CD1c-positive myeloid dendritic cell (primary cell): ENCODE measurements at regions not wholly inside any gene's neighbourhood (a gene's known extent, or its start where the extent isn't known, plus 50 kb on each side); places are given as distances from the start of the nearest gene placed in this dataset.
"Not testable (repeated sequence)": the region's sequence is repeated elsewhere in the genome, so short reads cannot be mapped to it uniquely, and the experiment has no call there.

Experiments
- DNase-seq: peaks from one replicate; pipeline ENCODE4 v3.0.0-alpha.2; 2016; ENCODE audit errors: extremely low spot score

DNA sequence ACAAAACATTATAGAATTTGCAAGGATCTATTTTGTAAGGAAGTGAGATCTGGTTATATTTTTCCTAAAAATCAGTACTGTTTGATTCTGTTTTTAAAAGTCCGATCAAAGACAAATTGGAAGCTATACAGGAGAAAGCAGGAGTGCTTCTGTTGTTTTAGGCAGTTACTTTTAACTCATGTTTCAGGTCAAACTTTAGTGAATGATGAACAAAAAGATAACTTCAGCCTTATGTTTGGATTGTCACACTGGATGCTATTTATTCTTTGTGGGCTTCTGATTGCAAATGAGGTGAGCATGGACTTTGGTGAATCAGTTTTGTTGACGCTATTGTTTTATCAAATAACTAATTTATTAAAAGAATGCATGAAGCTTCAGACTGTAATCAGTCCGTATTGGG lies 228.7 kb upstream of the SLC35B3 start:
- DNase-seq, result no peak

DNA sequence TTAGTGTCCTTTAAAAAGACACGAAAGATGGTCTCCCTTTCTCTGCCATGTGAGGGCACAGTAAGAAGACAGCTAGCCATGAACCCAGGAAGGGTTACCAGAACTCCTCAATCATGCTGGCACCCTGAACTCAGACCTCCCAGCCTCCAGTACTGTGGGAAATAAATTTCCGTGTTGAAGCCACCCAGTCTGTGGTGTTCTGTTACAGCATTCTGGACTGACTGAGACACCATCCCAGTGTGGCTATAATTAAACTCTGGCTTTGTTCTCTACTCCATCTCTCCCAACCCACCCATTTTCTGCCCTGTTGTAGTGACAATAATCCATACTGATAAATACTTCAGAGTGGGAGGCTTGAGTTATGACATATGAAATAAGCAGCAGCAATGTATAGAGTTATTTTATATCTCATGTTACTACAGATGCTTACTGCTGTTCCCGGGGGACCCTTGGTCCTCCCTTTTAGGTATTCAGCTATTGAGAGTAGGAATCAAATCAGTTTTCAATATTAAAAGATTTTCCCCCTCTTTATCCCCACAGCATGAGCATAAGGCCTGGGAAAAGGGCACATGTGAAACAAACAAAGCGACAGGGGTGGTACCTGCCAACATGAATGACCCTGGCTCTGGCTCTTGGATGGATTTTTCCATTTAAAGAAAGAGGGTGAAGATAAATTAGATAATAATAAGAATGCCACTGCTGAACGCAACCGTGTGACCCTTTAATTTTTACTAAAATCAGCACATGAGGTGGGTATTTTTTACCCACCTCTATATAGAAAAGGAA lies 224.3 kb upstream of the SLC35B3 start:
- no peak for DNase-seq

DNA sequence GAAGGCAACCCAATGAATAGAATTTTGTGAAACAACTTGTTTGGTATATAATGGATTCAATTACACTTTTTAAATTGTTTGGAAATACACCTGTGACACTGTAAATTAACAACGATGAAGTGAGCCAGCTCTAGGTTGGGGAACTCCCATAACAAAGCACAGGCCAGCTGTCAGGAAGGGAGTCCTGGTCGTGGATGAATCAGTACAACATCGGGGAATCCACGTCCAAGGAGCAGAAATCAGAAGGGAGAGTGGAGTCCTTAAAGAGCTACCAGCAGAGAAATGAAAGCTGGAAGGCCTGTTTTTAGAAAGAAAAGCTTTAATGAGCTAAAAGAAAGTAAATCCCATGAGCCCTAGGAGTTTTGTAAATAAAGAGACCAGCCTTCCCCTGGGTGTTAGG lies 223.1 kb upstream of the SLC35B3 start:
- no peak for DNase-seq

DNA sequence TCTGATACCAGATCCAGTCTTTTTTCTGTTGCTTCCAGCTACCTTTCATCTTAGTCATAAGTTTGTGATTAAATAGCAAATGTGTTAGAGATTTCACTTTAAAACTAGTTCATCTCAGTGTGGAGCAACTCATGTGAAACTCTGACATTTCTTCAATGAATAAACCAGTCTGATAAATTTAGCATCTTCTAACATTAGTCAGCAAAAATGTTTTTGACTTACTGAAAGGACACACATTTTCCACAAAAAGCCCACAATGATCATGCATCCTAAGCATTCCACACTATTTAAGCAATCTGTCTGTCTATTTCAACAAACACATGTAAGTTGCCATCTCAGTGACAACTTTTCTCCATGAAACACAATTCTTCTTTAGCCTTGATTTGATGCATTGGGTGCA lies 222.2 kb upstream of the SLC35B3 start:
- no peak for DNase-seq

DNA sequence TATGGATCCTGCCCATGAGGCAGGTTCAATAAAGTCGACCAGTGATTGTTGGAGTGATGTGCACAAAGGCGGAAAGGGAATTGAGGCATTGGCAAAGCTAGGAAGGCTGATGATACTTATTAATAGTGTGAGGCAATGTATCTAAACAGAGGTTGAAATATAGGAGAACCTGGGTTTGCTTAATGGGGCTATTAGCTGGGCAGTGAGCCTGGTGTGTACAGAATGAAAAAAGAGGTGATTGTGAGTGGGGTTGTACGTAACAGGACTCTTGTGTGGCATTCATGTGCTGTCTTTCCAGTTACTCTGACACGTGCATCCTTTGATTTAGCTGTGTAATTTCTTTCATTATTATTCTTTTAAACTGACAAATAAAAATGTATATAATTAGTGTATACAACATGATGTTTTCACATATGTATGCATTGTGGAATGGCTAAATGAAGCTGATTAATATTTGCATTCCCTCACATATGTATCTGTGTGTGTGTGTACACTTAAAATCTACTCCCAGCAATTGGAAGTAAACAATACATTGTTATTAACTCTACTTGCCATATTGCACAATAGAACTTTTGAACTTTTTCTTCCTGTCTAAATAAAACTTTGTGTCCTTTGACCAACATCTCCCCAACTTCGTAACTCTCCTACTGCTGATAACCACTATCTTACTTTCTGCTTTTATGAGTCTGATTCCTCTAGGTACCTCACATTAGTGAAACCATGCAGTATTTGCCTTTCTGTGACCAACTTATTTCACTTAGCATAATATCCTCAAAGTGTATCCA lies 220.5 kb upstream of the SLC35B3 start:
- DNase-seq, result no peak

DNA sequence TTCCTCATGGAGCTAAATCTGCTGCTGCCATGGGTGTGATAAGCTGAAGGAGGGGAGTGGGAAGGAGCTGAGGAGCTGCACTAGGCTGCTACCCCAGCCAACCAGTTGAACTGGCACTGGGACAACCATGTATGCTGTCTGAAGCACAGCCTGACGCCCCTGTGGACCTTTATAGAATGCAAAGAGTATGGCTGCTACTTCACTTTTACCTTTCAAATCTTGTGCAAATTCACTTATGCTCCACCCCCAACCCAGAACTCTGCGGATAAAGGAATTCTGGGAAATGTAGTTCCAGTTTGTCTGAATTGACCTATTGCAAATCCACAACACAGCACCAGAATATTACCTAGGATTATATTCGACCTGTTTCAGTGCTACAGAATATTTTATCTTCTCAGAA lies 217.4 kb upstream of the SLC35B3 start:
- DNase-seq, result no peak

DNA sequence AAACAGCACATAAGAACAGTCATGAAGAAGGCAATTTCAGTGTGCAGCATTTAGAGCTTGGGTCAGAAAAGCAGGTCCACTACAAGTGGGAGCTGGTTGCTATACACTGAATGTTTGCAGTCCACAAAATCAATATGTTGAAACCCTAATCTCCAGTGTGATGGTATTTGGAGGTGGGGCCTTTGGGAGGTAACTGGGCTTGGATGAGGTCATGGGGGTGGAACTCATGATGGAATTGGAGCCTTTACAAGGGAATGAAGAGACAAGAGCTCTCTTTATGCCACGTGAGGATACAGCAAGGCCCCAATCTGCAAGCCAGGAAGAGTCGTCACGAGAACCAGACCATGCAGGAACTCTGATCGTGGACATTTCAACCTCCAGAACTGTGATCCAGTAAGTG lies 216.7 kb upstream of the SLC35B3 start:
- DNase-seq, result no peak

DNA sequence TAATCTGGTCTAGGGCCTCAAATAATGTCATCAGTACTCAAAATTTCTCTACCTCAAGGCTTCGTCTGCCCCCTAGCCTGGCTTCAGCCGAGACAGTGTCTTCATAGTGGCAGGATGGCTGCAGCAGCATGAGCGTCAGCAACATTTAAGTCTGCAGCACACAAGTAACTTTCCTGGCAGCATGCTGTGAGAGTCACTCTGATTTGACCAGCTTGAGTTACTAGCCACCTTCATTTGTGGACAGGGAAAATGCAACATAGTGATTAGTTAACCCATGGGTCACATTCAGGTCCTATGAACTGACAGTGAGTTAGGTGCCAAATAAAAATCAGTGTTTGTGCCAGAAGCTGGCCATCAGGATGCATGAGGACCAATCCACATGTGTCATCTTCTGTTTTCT lies 209.9 kb upstream of the SLC35B3 start:
- DNase-seq, result no peak

DNA sequence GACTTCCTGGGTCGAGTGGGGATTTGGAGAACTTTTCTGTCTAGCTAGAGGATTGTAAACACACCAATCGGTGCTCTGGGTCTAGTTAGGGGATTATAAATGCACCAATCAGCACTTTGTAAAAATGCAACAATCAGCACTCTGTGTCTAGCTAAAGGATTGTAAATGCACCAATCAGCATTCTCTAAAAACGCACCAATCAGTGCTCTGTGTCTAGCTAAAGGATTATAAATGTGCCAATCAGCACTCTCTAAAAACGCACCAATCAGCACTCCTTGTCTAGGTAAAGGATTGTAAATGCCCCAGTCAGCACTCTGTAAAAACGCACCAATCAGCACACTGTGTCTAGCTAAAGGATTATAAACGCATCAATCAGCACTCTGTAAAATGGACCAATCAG lies 209.0 kb upstream of the SLC35B3 start:
- DNase-seq, result no peak

DNA sequence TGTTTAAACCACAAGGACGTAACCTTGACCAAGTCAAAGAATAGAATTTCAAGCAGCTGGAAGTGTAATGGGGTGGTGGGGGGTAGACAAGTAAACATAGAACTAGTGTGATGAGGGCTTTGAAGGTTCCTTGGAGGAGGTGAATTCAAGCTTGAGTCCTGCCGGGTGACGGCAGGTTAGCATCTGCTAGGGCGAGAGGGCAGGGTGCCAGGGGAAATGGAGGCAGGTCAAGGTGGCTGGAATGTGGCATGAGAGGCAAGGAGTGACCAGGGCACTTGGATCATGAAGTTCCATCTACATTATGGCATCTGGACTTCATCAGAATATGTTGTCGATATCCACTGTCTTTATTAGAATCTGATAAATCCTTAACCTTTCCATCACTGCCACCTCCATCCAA lies 207.5 kb upstream of the SLC35B3 start:
- DNase-seq, result no peak

DNA sequence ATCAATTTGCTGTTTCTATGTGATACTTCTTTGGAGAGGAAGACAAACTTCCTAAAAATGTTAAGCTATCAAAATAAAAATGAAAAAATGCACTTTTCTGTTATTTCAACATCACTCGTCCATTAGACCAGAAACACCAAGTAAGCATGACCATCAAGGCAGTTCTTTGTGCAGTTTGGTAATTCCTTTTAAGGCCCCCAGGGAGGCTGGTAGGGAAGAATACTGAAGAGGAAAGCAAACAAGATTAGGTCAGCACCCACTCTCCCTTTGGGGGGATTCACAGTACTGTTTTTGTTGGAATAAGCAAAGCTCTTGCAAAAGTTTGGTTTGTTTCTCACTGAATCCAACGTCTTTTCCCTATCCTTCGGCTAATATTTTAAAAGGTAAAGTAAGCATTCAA lies 206.8 kb upstream of the SLC35B3 start:
- DNase-seq, result no peak

DNA sequence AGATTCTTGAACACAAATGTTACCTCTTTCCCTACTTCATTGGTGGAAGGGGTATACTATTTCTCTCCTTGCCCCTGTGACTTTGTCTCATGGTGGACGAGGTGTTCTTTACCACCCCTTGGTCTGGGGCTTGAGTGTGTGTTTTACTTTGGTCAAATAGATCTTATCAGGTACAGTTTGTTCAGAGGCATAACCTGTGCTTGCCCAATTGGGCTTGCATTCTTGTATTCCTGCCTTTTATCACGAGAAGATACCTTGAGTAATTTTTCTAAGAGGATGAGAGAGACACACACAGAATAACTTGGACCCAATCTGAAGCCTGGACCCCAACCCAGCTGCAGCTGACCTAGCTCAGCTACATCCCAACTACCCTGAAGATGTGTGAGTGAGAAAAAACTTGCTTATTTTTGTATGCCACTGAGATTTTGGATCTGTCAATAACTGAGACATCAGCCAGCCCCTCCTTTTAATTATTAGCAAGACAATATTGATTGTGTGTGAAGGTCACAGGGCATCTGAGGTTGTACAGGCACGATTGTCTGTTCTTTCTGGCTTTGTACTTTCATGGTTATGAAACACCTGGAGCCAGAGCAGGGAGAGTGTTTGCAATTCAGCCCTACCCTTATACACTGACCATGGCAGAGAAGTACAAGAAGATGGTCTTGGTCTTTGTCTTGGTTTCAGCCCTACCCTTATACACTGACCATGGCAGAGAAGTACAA lies 204.7 kb upstream of the SLC35B3 start:
- no peak for DNase-seq

DNA sequence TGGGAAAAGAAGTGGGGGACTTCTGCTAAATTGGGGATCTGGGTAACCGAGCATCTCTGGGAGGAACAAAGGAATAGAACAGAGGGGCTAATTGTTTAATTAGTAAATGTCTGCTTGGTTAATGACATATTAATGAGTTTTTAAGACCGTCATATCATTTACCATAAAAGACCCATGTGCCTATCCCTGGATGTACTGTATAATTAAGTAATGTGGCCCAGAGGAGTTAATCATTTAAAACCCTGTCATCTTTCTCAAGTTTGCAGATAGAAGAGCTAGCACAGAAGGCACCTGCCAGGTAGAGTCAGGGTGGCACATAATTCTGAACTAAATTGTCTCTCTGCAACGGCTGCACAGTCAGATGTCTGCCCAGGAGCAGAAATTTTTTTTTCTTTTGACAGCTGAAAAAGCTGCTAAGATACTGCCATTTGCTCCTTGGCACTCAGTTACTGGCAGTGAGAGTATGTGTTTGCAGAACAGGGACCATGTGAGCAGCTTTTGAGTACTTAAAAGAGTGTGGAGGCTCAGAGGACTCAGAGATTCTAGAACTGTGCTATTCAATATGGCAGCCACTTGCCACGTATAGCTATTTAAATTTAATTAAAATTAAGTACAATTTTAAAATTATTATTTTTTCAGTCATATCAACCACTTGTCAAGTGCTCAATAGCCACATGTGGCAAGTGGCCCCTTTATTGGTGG lies 202.7 kb upstream of the SLC35B3 start:
- no peak for DNase-seq

DNA sequence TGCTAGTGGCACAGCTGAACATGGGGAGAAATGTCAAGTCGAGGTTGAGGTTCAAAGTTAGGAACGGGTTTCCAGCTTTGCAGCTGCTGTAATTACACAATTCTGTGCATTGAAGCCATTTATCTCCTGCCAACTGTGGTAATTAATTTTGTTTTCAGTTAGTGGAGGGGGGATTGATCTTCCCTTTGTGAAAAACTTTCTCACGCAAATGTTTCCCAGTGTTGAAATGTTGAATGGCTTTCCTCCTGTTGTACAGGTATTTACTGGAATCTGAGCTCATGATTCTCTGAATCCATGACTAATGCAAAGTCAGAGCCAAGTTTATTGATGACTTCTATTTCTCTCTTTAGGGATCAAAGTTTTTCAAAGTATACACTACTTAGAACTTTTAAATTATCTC lies 198.4 kb upstream of the SLC35B3 start:
- no peak for DNase-seq

DNA sequence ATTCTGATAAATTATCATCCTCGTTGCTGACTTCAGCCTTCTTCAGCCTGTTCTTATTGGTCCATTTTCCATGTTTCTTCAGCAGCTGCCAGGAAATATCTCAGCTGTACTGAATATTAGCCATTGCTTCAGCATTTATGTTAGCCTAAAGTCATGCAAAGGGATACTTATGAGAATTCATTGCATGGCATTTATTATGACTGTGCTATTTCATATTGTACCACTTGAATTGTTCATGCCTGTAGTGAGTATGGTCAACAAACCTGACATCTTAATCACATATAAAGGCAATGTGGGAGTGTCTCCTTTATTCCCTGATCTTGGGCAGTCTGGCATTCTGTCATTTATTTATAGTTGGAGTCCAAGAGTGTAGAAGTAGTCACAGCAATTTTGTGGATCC lies 193.4 kb upstream of the SLC35B3 start:
- DNase-seq, result no peak

DNA sequence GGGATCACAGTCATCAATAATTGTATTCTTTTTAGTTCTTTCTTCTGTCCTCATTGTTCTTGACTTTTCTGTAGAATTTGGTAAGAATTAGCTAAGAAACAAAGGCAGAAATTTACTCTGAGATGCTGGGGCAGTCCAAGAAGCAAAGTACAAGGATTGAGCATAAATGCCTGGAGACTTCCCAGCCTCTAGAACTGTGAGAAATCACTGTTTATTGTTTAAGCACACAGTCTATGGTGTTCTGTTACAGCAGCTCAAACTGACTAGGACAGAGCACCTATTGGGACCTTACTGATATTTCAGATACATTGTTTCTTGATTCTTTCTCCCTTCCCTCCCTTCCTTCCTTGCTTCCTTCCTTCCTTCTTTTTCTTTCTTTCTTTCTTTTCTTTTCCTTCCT lies 192.7 kb upstream of the SLC35B3 start:
- DNase-seq, result no peak

DNA sequence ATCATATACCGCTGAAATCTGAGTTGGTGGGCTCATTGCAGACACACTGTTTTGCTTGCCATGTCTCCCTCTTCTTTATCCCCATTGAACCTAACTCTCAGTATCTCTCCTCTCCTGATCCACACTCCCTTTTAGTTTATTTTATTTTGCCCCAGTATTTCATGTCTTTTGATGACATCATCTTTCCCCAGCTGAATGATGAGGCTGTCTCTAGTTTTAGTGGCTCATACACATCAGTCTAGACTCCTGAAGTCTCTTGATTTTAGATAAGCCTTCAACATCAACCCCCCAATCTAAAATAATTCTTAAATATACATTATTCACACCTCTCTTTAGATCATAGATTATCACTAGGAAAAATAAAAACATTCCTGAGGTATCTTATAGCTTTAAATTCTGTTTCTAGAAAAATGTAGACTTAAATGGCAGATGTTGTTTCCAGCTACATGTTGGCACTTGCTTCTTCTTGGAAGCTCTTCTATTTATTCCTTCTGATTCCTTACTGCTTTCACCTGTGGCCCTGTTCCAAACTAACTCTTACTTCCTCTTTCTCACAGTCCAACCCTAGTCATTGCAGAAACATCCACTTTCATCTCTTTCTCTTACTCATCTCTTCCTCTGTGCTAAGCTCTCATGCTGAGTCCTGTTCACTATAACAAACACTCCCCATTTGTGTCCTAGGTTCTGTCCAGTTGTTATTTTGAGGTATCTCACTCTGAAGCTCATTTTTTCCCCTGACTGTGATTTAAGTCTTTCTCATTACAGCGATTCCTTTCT lies 191.9 kb upstream of the SLC35B3 start:
- DNase-seq, result no peak

DNA sequence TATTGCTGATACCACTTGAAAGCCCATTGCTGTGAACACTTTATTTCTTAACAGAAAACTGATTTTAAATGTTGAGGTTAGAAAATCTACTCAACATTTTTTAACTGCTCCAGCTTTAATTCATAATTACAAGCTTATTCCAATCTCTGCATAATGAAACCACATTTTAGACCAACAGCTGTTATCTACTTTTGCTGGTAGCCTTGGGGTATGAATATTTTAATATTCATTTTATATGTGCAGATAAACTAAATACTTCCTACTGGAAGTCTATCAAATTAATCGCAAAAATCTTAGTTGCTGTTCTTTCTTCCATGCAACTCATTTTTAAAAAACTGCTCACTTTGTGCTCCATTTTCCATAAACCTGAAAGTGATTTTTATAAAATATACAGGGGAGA lies 189.3 kb upstream of the SLC35B3 start:
- DNase-seq, result no peak

DNA sequence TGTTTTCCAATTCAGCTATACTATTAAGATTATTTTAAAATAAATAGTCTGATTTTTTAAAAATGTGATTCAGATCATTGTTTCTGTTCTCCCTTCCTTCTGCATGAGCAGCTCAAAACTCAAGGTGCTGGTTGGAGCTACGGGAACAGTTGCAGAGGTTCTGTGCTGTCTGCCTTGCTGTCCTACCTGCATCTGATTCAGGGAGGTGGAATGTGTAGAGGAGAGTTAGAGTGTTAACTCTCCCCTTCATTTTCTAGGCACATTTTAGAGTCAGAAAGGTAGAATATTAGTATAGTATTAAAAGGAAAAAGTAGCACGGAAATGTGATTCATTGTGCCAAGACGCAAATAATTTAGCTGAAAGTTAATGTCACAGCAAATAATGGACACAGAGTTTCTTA lies 188.1 kb upstream of the SLC35B3 start:
- DNase-seq, result no peak

DNA sequence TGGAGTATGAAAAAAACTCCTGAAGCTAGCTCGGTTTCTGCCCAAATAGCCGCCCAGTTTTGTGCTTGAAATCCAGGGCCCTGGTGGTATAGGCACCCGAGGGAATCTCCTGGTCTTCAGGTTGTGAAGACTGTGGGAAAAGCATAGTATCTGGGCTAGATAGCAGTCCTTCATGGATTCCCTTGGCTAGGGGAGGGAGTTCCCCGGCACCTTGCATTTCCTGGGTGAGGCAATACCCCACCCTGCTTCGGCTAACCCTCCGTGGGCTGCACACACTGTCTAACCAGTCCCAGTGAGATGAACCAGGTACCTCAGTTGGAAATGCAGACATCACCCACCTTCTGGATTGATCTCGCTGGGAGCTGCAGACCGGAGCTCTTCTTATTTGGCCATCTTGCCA lies 184.5 kb upstream of the SLC35B3 start:
- no peak for DNase-seq

DNA sequence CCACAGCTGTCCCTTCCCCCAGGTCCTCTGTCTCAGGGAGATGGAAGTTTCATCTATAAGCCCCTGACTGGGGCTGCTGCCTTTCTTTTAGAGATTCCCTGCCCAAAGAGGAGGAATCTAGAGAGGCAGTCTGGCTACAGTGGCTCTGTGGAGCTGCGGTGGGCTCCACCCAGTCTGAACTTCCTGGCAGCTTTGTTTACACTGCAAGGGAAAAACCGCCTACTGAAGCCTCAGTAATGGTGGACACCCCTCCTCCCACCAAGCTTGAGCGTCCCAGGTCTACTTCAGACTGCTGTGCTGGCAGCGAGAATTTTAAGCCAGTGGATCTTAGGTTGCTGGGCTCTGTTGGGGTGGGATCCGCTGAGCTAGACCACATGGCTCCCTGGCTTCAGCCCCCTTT lies 184.1 kb upstream of the SLC35B3 start:
- not testable (repeated sequence) for DNase-seq
